GM06990 (cell line): ENCODE measurements at regions not wholly inside any gene's neighbourhood (a gene's known extent, or its start where the extent isn't known, plus 50 kb on each side); places are given as distances from the start of the nearest gene placed in this dataset.

Experiments used
- DNase-seq: peaks from one replicate; pipeline ENCODE4 v3.0.0-alpha.2; 2011; ENCODE audit not compliant: insufficient read length; ENCODE audit errors: extremely low read depth
- H3K27me3 ChIP-seq: replicated peaks from 2 replicates; pipeline ENCODE4 v1.6.0; 2011; ENCODE audit warnings: low read length; ENCODE audit not compliant: control insufficient read depth, insufficient read depth
- H3K36me3 ChIP-seq: 2 replicates; pipeline ENCODE4 v1.5.1; 2011; ENCODE audit warnings: low read length; ENCODE audit not compliant: control insufficient read depth, insufficient read depth
- H3K4me3 ChIP-seq: replicated peaks from 2 replicates; pipeline ENCODE4 v1.5.1; 2011; ENCODE audit warnings: low read depth, mild to moderate bottlenecking, control low read depth, low read length
- TF ChIP-seq, protein P1 (sequence below): IDR thresholded peaks from 2 replicates; pipeline ENCODE4 v1.5.1; 2011; ENCODE audit warnings: low read length, control low read depth, mild to moderate bottlenecking, inconsistent platforms; ENCODE audit not compliant: insufficient read depth, poor library complexity, severe bottlenecking

GRCh38 chr2:111678651-111679050, 205.3 kb downstream of the ANAPC1 start:
- Histone ChIP-seq H3K36me3 (no peaks in the 10 kb centered on the region), H3K4me3 (no peak overlapping the region), H3K27me3 (peaks cover 1% of the 10 kb centered on the region; the same call in 1 of the 2 replicates)
- DNase-seq: no peak
- TF ChIP-seq, protein P1, sequence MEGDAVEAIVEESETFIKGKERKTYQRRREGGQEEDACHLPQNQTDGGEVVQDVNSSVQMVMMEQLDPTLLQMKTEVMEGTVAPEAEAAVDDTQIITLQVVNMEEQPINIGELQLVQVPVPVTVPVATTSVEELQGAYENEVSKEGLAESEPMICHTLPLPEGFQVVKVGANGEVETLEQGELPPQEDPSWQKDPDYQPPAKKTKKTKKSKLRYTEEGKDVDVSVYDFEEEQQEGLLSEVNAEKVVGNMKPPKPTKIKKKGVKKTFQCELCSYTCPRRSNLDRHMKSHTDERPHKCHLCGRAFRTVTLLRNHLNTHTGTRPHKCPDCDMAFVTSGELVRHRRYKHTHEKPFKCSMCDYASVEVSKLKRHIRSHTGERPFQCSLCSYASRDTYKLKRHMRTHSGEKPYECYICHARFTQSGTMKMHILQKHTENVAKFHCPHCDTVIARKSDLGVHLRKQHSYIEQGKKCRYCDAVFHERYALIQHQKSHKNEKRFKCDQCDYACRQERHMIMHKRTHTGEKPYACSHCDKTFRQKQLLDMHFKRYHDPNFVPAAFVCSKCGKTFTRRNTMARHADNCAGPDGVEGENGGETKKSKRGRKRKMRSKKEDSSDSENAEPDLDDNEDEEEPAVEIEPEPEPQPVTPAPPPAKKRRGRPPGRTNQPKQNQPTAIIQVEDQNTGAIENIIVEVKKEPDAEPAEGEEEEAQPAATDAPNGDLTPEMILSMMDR: no peak

GRCh38 chr2:111679202-111679601, 204.8 kb downstream of the ANAPC1 start:
- Histone ChIP-seq H3K27me3 (peaks cover 1% of the 10 kb centered on the region; the same call in 1 of the 2 replicates), H3K4me3 (no peak overlapping the region), H3K36me3 (no peaks in the 10 kb centered on the region)
- no peak for DNase-seq
- TF ChIP-seq, protein P1: no peak

- no peaks in the 10 kb centered on the region; the same call in 1 of the 2 replicates for H3K27me3 ChIP-seq
Observed at GRCh38 chr2:111684611-111685010, 199.4 kb downstream of the ANAPC1 start.

GRCh38 chr2:111685342-111685741, 198.7 kb downstream of the ANAPC1 start:
- Histone ChIP-seq H3K27me3 (no peaks in the 10 kb centered on the region; the same call in 1 of the 2 replicates), H3K36me3 (no peaks in the 10 kb centered on the region), H3K4me3 (no peak overlapping the region)
- no peak for DNase-seq
- TF ChIP-seq, protein P1: no peak

More at GRCh38 chr2:111684611-111685010, 199.4 kb downstream of the ANAPC1 start:
- no peaks in the 10 kb centered on the region for H3K36me3 ChIP-seq
- DNase-seq: no peak
- TF ChIP-seq, protein P1: no peak
- no peak overlapping the region for H3K4me3 ChIP-seq

DNA sequence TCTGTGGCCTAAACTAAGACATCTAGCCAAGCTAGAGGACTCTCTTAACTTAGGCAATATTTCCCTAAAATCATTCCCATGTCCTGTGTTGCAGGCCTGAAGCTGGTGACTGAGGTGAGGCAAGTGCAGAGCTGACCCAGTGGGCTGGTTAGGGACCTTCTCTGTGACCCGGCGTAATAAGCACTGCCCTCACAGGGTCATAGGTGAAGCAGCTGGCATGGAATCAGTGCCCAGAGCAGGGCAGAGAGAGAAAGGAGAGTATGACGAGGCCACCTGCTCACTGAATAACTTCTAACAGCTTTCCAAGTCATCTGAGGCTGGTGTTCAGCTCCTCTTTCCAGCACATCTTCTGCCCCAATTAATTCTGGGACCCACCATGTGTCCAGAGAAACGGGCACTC, 197.0 kb downstream of the ANAPC1 start:
- no peak overlapping the region for H3K4me3 ChIP-seq
- no peaks in the 10 kb centered on the region; the same call in 1 of the 2 replicates for H3K27me3 ChIP-seq
- TF ChIP-seq, protein P1: no peak
- DNase-seq: no peak
- H3K36me3 ChIP-seq: no peaks in the 10 kb centered on the region

DNA sequence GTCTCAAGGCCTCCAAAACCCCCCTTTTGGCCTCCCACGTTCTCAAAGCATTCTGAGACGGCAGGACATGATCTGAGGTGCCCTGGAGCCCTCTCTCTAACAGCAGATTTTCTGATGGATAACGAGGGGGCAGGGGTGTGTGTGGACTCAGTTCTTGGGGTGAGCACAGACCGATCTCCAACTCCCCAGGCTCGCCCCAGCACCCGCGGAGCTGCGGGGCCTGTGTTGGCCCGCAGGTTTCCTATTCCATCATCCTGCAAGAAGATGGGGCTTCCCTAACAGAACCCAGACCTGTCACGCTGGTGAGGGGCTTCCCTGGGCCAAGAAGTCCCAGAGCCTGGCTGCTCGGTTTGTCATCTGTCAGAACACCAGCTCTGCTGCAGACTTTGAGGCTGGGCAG, 196.1 kb downstream of the ANAPC1 start:
- DNase-seq: no peak
- Histone ChIP-seq H3K27me3 (no peaks in the 10 kb centered on the region; the same call in none of the 2 replicates), H3K4me3 (no peak overlapping the region), H3K36me3 (no peaks in the 10 kb centered on the region)
- TF ChIP-seq, protein P1: no peak
